Peyer's patch (tissue), 4 donors: ENCODE measurements at regions not wholly inside any gene's neighbourhood (a gene's known extent, or its start where the extent isn't known, plus 50 kb on each side); places are given as distances from the start of the nearest gene placed in this dataset.

Experiments used
- CTCF ChIP-seq, 6 experiments: fragments of 450-650 bp in 4 of 6; fragments of 200-600 bp in 2 of 6; sonication (generic) in 1 of 6; IDR thresholded peaks; one replicate each; pipeline ENCODE4 v1.5.1; 2017 to 2019; ENCODE audit warnings: antibody characterized with exemption in 6 of 6, mild to moderate bottlenecking in 3 of 6, moderate library complexity in 1 of 6
- POLR2A ChIP-seq, 2 donors: fragments of 450-650 bp; IDR thresholded peaks; one replicate each; pipeline ENCODE4 v1.5.1; 2017; ENCODE audit warnings: antibody characterized with exemption in 2 of 2, mild to moderate bottlenecking in 2 of 2, moderate library complexity in 2 of 2

- no peak for TF ChIP-seq CTCF (IDR thresholded peaks at IDR 0.05)
- TF ChIP-seq POLR2A (IDR thresholded peaks at IDR 0.05) = no peak
Observed at GRCh38 chr2:204066051-204066450, 129.5 kb downstream of the ICOS start.
